ENCODE measurements at regions not wholly inside any gene's neighbourhood (a gene's known extent, or its start where the extent isn't known, plus 50 kb on each side); places are given as distances from the start of the nearest gene placed in this dataset.
"Not testable (repeated sequence)": the region's sequence is repeated elsewhere in the genome, so short reads cannot be mapped to it uniquely, and the experiment has no call there.

DNA sequence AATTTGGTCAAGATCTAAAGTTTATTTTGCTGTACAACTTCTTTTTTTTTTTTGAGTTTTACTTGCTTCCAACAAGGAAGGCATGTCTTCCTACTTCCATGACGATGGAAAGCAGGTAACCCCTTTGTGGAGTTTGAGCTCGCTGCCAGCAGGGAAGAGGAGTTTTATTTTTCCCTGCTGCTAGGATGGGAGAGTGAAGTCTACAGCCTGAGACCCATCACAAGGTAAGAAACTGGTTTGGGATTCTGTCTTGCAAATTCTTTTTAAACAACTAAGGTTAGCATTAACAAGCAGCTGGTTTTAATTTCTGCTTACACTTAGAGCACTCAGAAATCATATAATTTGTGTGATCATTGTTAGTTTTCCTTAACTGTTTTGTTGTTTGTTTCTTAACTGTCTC, 108.0 kb upstream of the MAP3K4 start:
- TF ChIP-seq, protein P1, sequence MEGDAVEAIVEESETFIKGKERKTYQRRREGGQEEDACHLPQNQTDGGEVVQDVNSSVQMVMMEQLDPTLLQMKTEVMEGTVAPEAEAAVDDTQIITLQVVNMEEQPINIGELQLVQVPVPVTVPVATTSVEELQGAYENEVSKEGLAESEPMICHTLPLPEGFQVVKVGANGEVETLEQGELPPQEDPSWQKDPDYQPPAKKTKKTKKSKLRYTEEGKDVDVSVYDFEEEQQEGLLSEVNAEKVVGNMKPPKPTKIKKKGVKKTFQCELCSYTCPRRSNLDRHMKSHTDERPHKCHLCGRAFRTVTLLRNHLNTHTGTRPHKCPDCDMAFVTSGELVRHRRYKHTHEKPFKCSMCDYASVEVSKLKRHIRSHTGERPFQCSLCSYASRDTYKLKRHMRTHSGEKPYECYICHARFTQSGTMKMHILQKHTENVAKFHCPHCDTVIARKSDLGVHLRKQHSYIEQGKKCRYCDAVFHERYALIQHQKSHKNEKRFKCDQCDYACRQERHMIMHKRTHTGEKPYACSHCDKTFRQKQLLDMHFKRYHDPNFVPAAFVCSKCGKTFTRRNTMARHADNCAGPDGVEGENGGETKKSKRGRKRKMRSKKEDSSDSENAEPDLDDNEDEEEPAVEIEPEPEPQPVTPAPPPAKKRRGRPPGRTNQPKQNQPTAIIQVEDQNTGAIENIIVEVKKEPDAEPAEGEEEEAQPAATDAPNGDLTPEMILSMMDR (IDR thresholded peaks at IDR 0.05), result no peak
- Histone ChIP-seq H3K9me3 (ENCODE audit: control insufficient read depth, insufficient read depth, low read length) (no peaks in the 10 kb centered on the region), H3K36me3 (ENCODE audit: control insufficient read depth, insufficient read depth, low read length) (no peaks in the 10 kb centered on the region), H3K27ac (ENCODE audit: low read length) (no peak overlapping the region), H3K27me3 (ENCODE audit: control insufficient read depth, insufficient read depth, low read length) (no peaks in the 10 kb centered on the region), H3K4me3 (ENCODE audit: low read length) (no peak overlapping the region), H3K4me1 (ENCODE audit: control insufficient read depth, insufficient read depth, low read length) (no peaks in the 10 kb centered on the region)
- H3K4me1 Mint-ChIP-seq, result no peaks in the 10 kb centered on the region
- no peaks in the 10 kb centered on the region for H3K27me3 Mint-ChIP-seq (ENCODE audit: low read depth in 2 of 2)
- H3K4me3 Mint-ChIP-seq, result no peak overlapping the region
- DNase-seq, result no peak
- 70% methylated on average over 2 of the region's 2 CpGs for WGBS (ENCODE audit: insufficient coverage)
- no peak overlapping the region for H3K27ac Mint-ChIP-seq
- H3K9me3 Mint-ChIP-seq, result no peaks in the 10 kb centered on the region
- no peaks in the 10 kb centered on the region for H3K36me3 Mint-ChIP-seq
- ATAC-seq, result no peak
- intact Hi-C loops (cut with micrococcal nuclease), result no loop called here

DNA sequence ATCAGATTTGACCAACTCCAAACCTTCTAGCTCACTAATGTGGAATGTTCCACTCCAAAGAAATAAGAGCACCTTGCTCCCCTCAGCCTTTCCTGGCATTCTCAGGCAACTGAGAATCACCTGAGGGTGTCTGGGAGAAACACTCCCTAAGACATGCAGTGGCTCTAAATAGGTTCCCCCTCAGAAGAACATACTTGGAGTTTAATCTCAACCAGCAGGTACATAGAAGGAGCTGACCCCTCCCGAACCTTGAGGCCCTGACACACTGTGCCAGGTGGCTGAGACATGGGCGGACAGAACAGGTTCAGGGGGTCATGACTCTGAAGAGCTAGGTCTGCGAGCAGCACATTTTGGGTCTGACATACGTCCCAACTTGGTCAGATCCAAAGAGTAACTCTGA, 107.6 kb upstream of the MAP3K4 start:
- WGBS (ENCODE audit: insufficient coverage), result 78% methylated on average over 4 of the region's 4 CpGs
- Histone ChIP-seq H3K27me3 (ENCODE audit: control insufficient read depth, insufficient read depth, low read length) (no peaks in the 10 kb centered on the region), H3K36me3 (ENCODE audit: control insufficient read depth, insufficient read depth, low read length) (no peaks in the 10 kb centered on the region), H3K4me3 (ENCODE audit: low read length) (no peak overlapping the region), H3K27ac (ENCODE audit: low read length) (no peak overlapping the region), H3K9me3 (ENCODE audit: control insufficient read depth, insufficient read depth, low read length) (no peaks in the 10 kb centered on the region), H3K4me1 (ENCODE audit: control insufficient read depth, insufficient read depth, low read length) (no peaks in the 10 kb centered on the region)
- ATAC-seq (no peak), DNase-seq (no peak)
- H3K4me1 Mint-ChIP-seq, result no peaks in the 10 kb centered on the region
- no peak overlapping the region for H3K4me3 Mint-ChIP-seq
- intact Hi-C loops (cut with micrococcal nuclease), result no loop called here
- H3K36me3 Mint-ChIP-seq, result no peaks in the 10 kb centered on the region
- no peak overlapping the region for H3K27ac Mint-ChIP-seq
- H3K9me3 Mint-ChIP-seq, result no peaks in the 10 kb centered on the region
- H3K27me3 Mint-ChIP-seq (ENCODE audit: low read depth in 2 of 2), result no peaks in the 10 kb centered on the region
- TF ChIP-seq, protein P1 (IDR thresholded peaks at IDR 0.05), result no peak

DNA sequence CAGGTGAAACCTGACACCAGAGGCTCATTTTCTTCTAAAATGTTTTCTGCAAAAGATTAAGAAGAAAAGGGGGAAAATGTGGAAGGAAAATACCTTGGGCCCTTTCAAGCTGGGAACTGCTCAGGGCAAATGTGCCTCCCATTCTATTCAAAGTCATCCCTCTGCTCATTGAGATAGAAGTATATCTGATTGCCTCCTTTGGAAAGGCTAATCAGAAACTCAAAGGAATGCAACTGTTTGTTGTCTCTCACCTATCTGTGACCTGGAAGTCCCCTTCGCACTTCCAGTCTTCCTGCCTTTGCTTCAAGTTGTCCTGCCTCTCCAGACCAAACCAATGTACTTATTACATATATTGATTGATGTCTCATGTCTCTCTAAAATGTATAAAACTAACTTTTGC, 102.4 kb upstream of the MAP3K4 start:
- H3K4me3 ChIP-seq (ENCODE audit: low read length); H3K27me3 ChIP-seq (ENCODE audit: control insufficient read depth, insufficient read depth, low read length); ATAC-seq; H3K27ac ChIP-seq (ENCODE audit: low read length); H3K36me3 Mint-ChIP-seq; intact Hi-C loops (cut with micrococcal nuclease); H3K9me3 ChIP-seq (ENCODE audit: control insufficient read depth, insufficient read depth, low read length); H3K36me3 ChIP-seq (ENCODE audit: control insufficient read depth, insufficient read depth, low read length); H3K4me1 Mint-ChIP-seq; H3K27ac Mint-ChIP-seq; DNase-seq; H3K4me3 Mint-ChIP-seq; H3K9me3 Mint-ChIP-seq; H3K4me1 ChIP-seq (ENCODE audit: control insufficient read depth, insufficient read depth, low read length): not testable (repeated sequence)
- peaks cover 0 to 11% of the 10 kb centered on the region in 2 donors for H3K27me3 Mint-ChIP-seq (ENCODE audit: low read depth in 2 of 2)
- 75% methylated on average over 1 of the region's 1 CpG for WGBS (ENCODE audit: insufficient coverage)

DNA sequence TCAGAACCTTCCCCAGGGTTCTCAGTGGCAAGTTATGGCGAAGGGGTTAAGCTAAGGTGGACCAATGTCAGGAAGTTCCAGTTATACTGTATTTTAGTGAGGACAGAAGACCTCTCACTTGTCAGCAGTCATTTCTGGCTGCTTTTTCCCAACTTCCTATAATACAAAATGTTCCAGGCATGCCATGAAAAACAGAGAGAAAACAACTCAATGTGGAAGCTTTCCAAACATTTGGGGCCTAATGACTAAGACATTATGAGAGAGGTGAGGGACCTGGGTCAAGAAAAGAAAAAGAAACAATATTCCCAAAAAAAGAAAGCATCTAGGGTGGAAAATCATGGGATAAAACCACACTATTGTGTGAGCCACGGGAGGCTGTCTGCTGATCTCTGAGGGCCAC, 99.9 kb upstream of the MAP3K4 start:
- H3K27ac ChIP-seq (ENCODE audit: low read length), result no peak overlapping the region
- WGBS (ENCODE audit: insufficient coverage), result 100% methylated on average over 1 of the region's 2 CpGs
- Mint-ChIP-seq H3K27me3 (ENCODE audit: low read depth in 2 of 2) (peaks cover 0 to 11% of the 10 kb centered on the region in 2 donors), H3K4me1 (no peaks in the 10 kb centered on the region), H3K9me3 (no peaks in the 10 kb centered on the region), H3K27ac (no peak overlapping the region), H3K4me3 (no peak overlapping the region), H3K36me3 (no peaks in the 10 kb centered on the region)
- intact Hi-C loops (cut with micrococcal nuclease), result no loop called here
- no peak for ATAC-seq
- TF ChIP-seq, protein P1 (IDR thresholded peaks at IDR 0.05), result no peak
- no peaks in the 10 kb centered on the region for H3K9me3 ChIP-seq (ENCODE audit: control insufficient read depth, insufficient read depth, low read length)
- H3K4me1 ChIP-seq (ENCODE audit: control insufficient read depth, insufficient read depth, low read length), result no peaks in the 10 kb centered on the region
- H3K4me3 ChIP-seq (ENCODE audit: low read length), result no peak overlapping the region
- H3K27me3 ChIP-seq (ENCODE audit: control insufficient read depth, insufficient read depth, low read length), result no peaks in the 10 kb centered on the region
- DNase-seq, result no peak
- H3K36me3 ChIP-seq (ENCODE audit: control insufficient read depth, insufficient read depth, low read length), result no peaks in the 10 kb centered on the region
